Endothelial cell of umbilical vein (primary cell): ENCODE measurements at regions not wholly inside any gene's neighbourhood (a gene's known extent, or its start where the extent isn't known, plus 50 kb on each side); places are given as distances from the start of the nearest gene placed in this dataset.

Experiments
- BruUV-seq: library from RNA; stranded (reverse); fragments of 400-500 nt; replicated peaks from 2 replicates; lab custom pipeline; 2021; lab: Mats Ljungman, UMichigan
- CTCF ChIA-PET: fragments of 300-600, 350-600 bp; sonication (Branson Sonifier 250); formaldehyde crosslinking; loops from one replicate; lab custom pipeline; 2021; ENCODE audit warnings: antibody characterized with exemption, inconsistent platforms; lab: Charles Lee
- POLR2A ChIA-PET: fragments of 300-600, 350-600 bp; sonication (Branson Sonifier 250); formaldehyde crosslinking; loops from one replicate; lab custom pipeline; 2021; ENCODE audit warnings: antibody characterized with exemption, inconsistent platforms; lab: Charles Lee
- DNase-seq: peaks from one replicate; pipeline ENCODE4 v3.0.0-alpha.2; 2011; ENCODE audit warnings: low read depth, low spot score
- FAIRE-seq: peaks from 2 replicates; lab custom pipeline; 2011; peaks lifted over from hg19 to GRCh38; lab: Jason Lieb, UNC
- H2AFZ ChIP-seq: 2 replicates; pipeline ENCODE4 v1.6.0; 2012; ENCODE audit warnings: low read depth, low read length, control low read depth, inconsistent platforms
- H3K27ac ChIP-seq: 2 replicates; pipeline ENCODE4 v1.5.1; 2011; ENCODE audit warnings: low read depth, mild to moderate bottlenecking, control low read depth, low read length, moderate library complexity; ENCODE audit not compliant: insufficient read depth
- H3K27me3 ChIP-seq, 2 experiments: 2 replicates each; pipeline versions ENCODE4 v1.6.0 to v1.6.1; 2011; ENCODE audit warnings: low read length in 2 of 2, mixed read lengths in 1 of 2; ENCODE audit not compliant: control insufficient read depth in 2 of 2, insufficient read depth in 2 of 2
- H3K36me3 ChIP-seq, 2 experiments: 2 replicates in 1 of 2; 3 replicates in 1 of 2; pipeline ENCODE4 v1.5.1; 2011; ENCODE audit warnings: low read length in 2 of 2, mild to moderate bottlenecking in 1 of 2, moderate library complexity in 1 of 2; ENCODE audit not compliant: control insufficient read depth in 2 of 2, insufficient read depth in 2 of 2; ENCODE audit errors: extremely low read depth in 1 of 2
- H3K4me1 ChIP-seq: 3 replicates; pipeline ENCODE4 v1.5.1; 2011; ENCODE audit warnings: mild to moderate bottlenecking, low read length; ENCODE audit not compliant: control insufficient read depth, insufficient read depth; ENCODE audit errors: extremely low read depth
- H3K4me2 ChIP-seq: 2 replicates; pipeline ENCODE4 v1.6.1; 2011; ENCODE audit warnings: low read length, control low read depth, mixed read lengths; ENCODE audit not compliant: insufficient read depth
- H3K4me3 ChIP-seq, 3 experiments: fragments of 200-600 bp in 1 of 3; sonication (generic), shearing (Covaris generic) in 1 of 3; replicated peaks in 1 of 3; 2 replicates each; pipeline ENCODE4 v1.5.1; 2011 to 2016; ENCODE audit warnings: control low read depth in 3 of 3, low read length in 3 of 3, mild to moderate bottlenecking in 2 of 3, inconsistent platforms in 1 of 3, low read depth in 1 of 3, moderate library complexity in 1 of 3; ENCODE audit not compliant: insufficient read depth in 1 of 3
- H3K79me2 ChIP-seq: 2 replicates; pipeline ENCODE4 v1.6.0; 2012; ENCODE audit warnings: low read length, inconsistent platforms; ENCODE audit not compliant: control insufficient read depth, insufficient read depth
- H3K9ac ChIP-seq: replicated peaks from 2 replicates; pipeline ENCODE3; 2011; ENCODE audit warnings: low read length, control low read depth; ENCODE audit not compliant: insufficient read depth; ENCODE audit errors: extremely low read depth
- H3K9me1 ChIP-seq: replicated peaks from 3 replicates; pipeline ENCODE4 v1.6.0; 2011; ENCODE audit warnings: mild to moderate bottlenecking, low read length; ENCODE audit not compliant: control insufficient read depth, insufficient read depth; ENCODE audit errors: extremely low read depth
- H3K9me3 ChIP-seq: replicated peaks from 2 replicates; pipeline ENCODE4 v1.5.1; 2012; ENCODE audit warnings: low read length, inconsistent platforms; ENCODE audit not compliant: control insufficient read depth, insufficient read depth
- H4K20me1 ChIP-seq: replicated peaks from 2 replicates; pipeline ENCODE3; 2011; ENCODE audit warnings: mild to moderate bottlenecking, low read length; ENCODE audit not compliant: control insufficient read depth, insufficient read depth; ENCODE audit errors: extremely low read depth
- EZH2 ChIP-seq: IDR thresholded peaks from 2 replicates; pipeline ENCODE4 v1.6.1; 2012; ENCODE audit warnings: borderline replicate concordance, low read depth, mild to moderate bottlenecking, moderate library complexity, low read length, inconsistent platforms; ENCODE audit not compliant: severe bottlenecking
- FOS ChIP-seq: IDR thresholded peaks from 2 replicates; pipeline ENCODE4 v1.6.1; 2011; ENCODE audit warnings: mild to moderate bottlenecking, low read length, moderate library complexity, borderline replicate concordance; ENCODE audit not compliant: insufficient read depth
- GATA2 ChIP-seq: IDR thresholded peaks from 2 replicates; pipeline ENCODE4 v1.7.0; 2011; ENCODE audit warnings: low read depth, mild to moderate bottlenecking, moderate library complexity, mixed read lengths, low read length; ENCODE audit not compliant: insufficient read length, insufficient read depth
- JUN ChIP-seq: IDR thresholded peaks from 2 replicates; pipeline ENCODE4 v1.6.1; 2011; ENCODE audit warnings: borderline replicate concordance, low read depth; ENCODE audit not compliant: insufficient read length, insufficient read depth
- MYC ChIP-seq: IDR thresholded peaks from one replicate; pipeline ENCODE4 v1.6.1; 2011; ENCODE audit warnings: mild to moderate bottlenecking, low read depth, low read length
- POLR2A ChIP-seq: IDR thresholded peaks from 2 replicates; pipeline ENCODE4 v1.6.1; 2012; ENCODE audit warnings: low read depth, mild to moderate bottlenecking, control low read depth, low read length
- POLR2AphosphoS5 ChIP-seq: IDR thresholded peaks from 2 replicates; pipeline ENCODE4 v1.6.1; 2012; ENCODE audit warnings: low read depth, mild to moderate bottlenecking, control low read depth, low read length, moderate library complexity; ENCODE audit not compliant: insufficient read depth
- dilution Hi-C: fragments of 300-500 bp; cut with MboI; formaldehyde crosslinking; loops from one replicate; pipeline ENCODE4 v1.15.0; 2019; ENCODE audit warnings: low sequenced_read_pairs; ENCODE audit not compliant: extremely low pct_ligation_motif_present
- intact Hi-C: fragments of 100-400 bp; cut with micrococcal nuclease; formaldehyde crosslinking; loops from one replicate; pipeline ENCODE4 v1.10.0; 2022
- TF ChIP-seq, protein P1 (sequence below), 2 donors: IDR thresholded peaks; 1 replicate in 1 of 2; 2 replicates in 1 of 2; pipeline ENCODE4 v1.5.1; 2011; ENCODE audit warnings: low read length in 2 of 2, mild to moderate bottlenecking in 2 of 2, moderate library complexity in 2 of 2, control low read depth in 1 of 2, inconsistent platforms in 1 of 2, low read depth in 1 of 2; ENCODE audit not compliant: insufficient read depth in 1 of 2; ENCODE audit errors: extremely low read depth in 1 of 2
- TF ChIP-seq, protein P2 (sequence below): IDR thresholded peaks from 2 replicates; pipeline ENCODE4 v1.6.1; 2011; ENCODE audit not compliant: insufficient read depth, insufficient read length

- intact Hi-C loops (loop anchor here (10.0 kb wide), 1 partner anchor 59 kb away; no protein-coding TSS in a partner anchor), dilution Hi-C loops (no loop called here)
- no peak overlapping the region for H3K9ac ChIP-seq
- H3K27ac ChIP-seq, result no peak overlapping the region
- H3K9me3 ChIP-seq, result no peaks in the 10 kb centered on the region
- no peaks in the 10 kb centered on the region for H3K27me3 ChIP-seq
- FAIRE-seq (no peak), DNase-seq (no peak)
- H2AFZ ChIP-seq, result no peak overlapping the region
- no TSS peak for BruUV-seq
- no peaks in the 10 kb centered on the region for H3K9me1 ChIP-seq
- CTCF ChIA-PET, result no interaction called here
- POLR2A ChIA-PET, result no interaction called here
- no peak overlapping the region for H3K4me2 ChIP-seq
- TF ChIP-seq JUN (no peak), FOS (no peak), POLR2AphosphoS5 (no peak), GATA2 (no peak), MYC (no peak), POLR2A (no peak), EZH2 (no peak)
- TF ChIP-seq, protein P1, sequence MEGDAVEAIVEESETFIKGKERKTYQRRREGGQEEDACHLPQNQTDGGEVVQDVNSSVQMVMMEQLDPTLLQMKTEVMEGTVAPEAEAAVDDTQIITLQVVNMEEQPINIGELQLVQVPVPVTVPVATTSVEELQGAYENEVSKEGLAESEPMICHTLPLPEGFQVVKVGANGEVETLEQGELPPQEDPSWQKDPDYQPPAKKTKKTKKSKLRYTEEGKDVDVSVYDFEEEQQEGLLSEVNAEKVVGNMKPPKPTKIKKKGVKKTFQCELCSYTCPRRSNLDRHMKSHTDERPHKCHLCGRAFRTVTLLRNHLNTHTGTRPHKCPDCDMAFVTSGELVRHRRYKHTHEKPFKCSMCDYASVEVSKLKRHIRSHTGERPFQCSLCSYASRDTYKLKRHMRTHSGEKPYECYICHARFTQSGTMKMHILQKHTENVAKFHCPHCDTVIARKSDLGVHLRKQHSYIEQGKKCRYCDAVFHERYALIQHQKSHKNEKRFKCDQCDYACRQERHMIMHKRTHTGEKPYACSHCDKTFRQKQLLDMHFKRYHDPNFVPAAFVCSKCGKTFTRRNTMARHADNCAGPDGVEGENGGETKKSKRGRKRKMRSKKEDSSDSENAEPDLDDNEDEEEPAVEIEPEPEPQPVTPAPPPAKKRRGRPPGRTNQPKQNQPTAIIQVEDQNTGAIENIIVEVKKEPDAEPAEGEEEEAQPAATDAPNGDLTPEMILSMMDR (IDR thresholded peaks at IDR 0.05; ENCODE audit: extremely low read depth in 1 of 2, insufficient read depth in 1 of 2, low read depth in 1 of 2, low read length in 2 of 2), result no peak
- TF ChIP-seq, protein P2, sequence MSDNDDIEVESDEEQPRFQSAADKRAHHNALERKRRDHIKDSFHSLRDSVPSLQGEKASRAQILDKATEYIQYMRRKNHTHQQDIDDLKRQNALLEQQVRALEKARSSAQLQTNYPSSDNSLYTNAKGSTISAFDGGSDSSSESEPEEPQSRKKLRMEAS, result no peak
- H3K36me3 ChIP-seq, result no peaks in the 10 kb centered on the region
- no peaks in the 10 kb centered on the region for H3K79me2 ChIP-seq
- H3K4me1 ChIP-seq, result no peaks in the 10 kb centered on the region
- H3K4me3 ChIP-seq, result no peak overlapping the region
- H4K20me1 ChIP-seq, result no peaks in the 10 kb centered on the region
These were observed 90.4 kb upstream of the PUM3 start for GRCh38 chr9:2934241-2934650.
